Fibroblast of lung (primary cell): ENCODE measurements at regions not wholly inside any gene's neighbourhood (a gene's known extent, or its start where the extent isn't known, plus 50 kb on each side); places are given as distances from the start of the nearest gene placed in this dataset.

Experiments used
- DNase-seq, 2 donors: peaks; one replicate each; pipeline versions ENCODE4 v3.0.0 to v3.0.0-alpha.2; 2010; ENCODE audit warnings: low read depth in 2 of 2
- H2AFZ ChIP-seq: 2 replicates; pipeline ENCODE4 v1.5.1; 2012; ENCODE audit warnings: low read length, control low read depth, inconsistent platforms
- H3K27ac ChIP-seq: 2 replicates; pipeline ENCODE4 v1.5.1; 2011; ENCODE audit warnings: low read length, control low read depth; ENCODE audit not compliant: insufficient read depth
- H3K27me3 ChIP-seq: 2 replicates; pipeline ENCODE4 v1.5.1; 2011; ENCODE audit warnings: mild to moderate bottlenecking, low read length; ENCODE audit not compliant: control insufficient read depth, insufficient read depth
- H3K36me3 ChIP-seq: 2 replicates; pipeline ENCODE4 v1.5.1; 2011; ENCODE audit warnings: low read length; ENCODE audit not compliant: control insufficient read depth, insufficient read depth
- H3K4me1 ChIP-seq: 2 replicates; pipeline ENCODE4 v1.5.1; 2011; ENCODE audit warnings: low read length; ENCODE audit not compliant: control insufficient read depth, insufficient read depth; ENCODE audit errors: extremely low read depth
- H3K4me2 ChIP-seq: 2 replicates; pipeline ENCODE4 v1.5.1; 2011; ENCODE audit warnings: low read length, control low read depth; ENCODE audit not compliant: insufficient read depth; ENCODE audit errors: extremely low read depth
- H3K4me3 ChIP-seq, 4 experiments: fragments of 200-600 bp in 1 of 4; sonication (generic) in 1 of 4; replicated peaks in 1 of 4; 2 replicates each; pipeline ENCODE4 v1.5.1; 2011 to 2016; ENCODE audit warnings: low read length in 4 of 4, low read depth in 3 of 4, mild to moderate bottlenecking in 3 of 4, control low read depth in 2 of 4, inconsistent platforms in 1 of 4, mixed read lengths in 1 of 4; ENCODE audit not compliant: insufficient read depth in 1 of 4; ENCODE audit errors: control extremely low read depth in 1 of 4
- H3K79me2 ChIP-seq: 2 replicates; pipeline ENCODE4 v1.5.1; 2012; ENCODE audit warnings: mild to moderate bottlenecking, low read length, inconsistent platforms; ENCODE audit not compliant: control insufficient read depth, insufficient read depth
- H3K9ac ChIP-seq: 2 replicates; pipeline ENCODE4 v1.5.1; 2011; ENCODE audit warnings: mild to moderate bottlenecking, low read length, control low read depth; ENCODE audit not compliant: insufficient read depth
- H3K9me3 ChIP-seq: 2 replicates; pipeline ENCODE4 v1.5.1; 2012; ENCODE audit warnings: low read depth, low read length; ENCODE audit not compliant: control insufficient read depth, insufficient read depth
- H4K20me1 ChIP-seq: 2 replicates; pipeline ENCODE4 v1.5.1; 2011; ENCODE audit warnings: low read length; ENCODE audit not compliant: control insufficient read depth, insufficient read depth; ENCODE audit errors: extremely low read depth
- CTCF ChIP-seq, 2 donors: IDR thresholded peaks in 1 of 2; conservative IDR thresholded peaks in 1 of 2; 1 replicate in 1 of 2; 2 replicates in 1 of 2; pipeline ENCODE4 v1.5.1; 2011 to 2012; ENCODE audit warnings: low read length in 2 of 2, control low read depth in 1 of 2, inconsistent platforms in 1 of 2, low read depth in 1 of 2, mild to moderate bottlenecking in 1 of 2
- EZH2 ChIP-seq: IDR thresholded peaks from 2 replicates; pipeline ENCODE4 v1.5.1; 2012; ENCODE audit warnings: low read length, control low read depth, mild to moderate bottlenecking; ENCODE audit errors: missing control alignments

DNA sequence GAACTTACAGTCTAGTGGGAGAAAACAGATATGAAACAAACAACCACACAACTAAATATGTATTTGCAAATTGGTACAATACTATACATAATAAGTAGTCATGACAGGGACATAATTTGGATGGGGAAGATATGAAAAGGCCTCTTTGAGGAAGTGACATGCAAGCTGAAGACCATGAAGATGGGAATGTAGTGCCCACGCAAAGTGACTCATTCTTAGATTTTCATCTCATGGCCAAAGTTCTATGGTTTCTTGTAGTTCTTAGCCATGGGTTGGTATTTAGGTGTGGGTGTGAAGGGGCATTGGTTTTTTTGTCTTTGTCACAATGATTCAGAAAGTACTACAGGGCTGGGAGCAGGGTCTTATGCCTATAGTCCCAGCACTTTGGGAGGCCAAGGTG is 105.4 kb upstream of the FAM78B start:
- Histone ChIP-seq H3K27ac (no peak overlapping the region), H3K9me3 (no peaks in the 10 kb centered on the region), H3K79me2 (no peaks in the 10 kb centered on the region), H3K4me3 (no peak overlapping the region), H3K4me1 (no peaks in the 10 kb centered on the region), H3K36me3 (no peaks in the 10 kb centered on the region), H3K4me2 (no peak overlapping the region), H4K20me1 (no peaks in the 10 kb centered on the region), H2AFZ (no peak overlapping the region), H3K27me3 (no peaks in the 10 kb centered on the region), H3K9ac (no peak overlapping the region)
- DNase-seq, result no peak
- no peak for TF ChIP-seq EZH2
- no peak for TF ChIP-seq CTCF (conservative IDR thresholded peaks at IDR 0.05 in 1 of 2, IDR thresholded peaks at IDR 0.05 in 1 of 2; ENCODE audit: low read depth in 1 of 2, low read length in 2 of 2)

- Histone ChIP-seq H3K4me1 (no peaks in the 10 kb centered on the region), H3K9ac (no peak overlapping the region), H3K27me3 (no peaks in the 10 kb centered on the region), H3K9me3 (no peaks in the 10 kb centered on the region), H3K36me3 (no peaks in the 10 kb centered on the region), H3K4me3 (no peak overlapping the region), H4K20me1 (no peaks in the 10 kb centered on the region), H2AFZ (no peak overlapping the region), H3K79me2 (no peaks in the 10 kb centered on the region), H3K27ac (no peak overlapping the region), H3K4me2 (no peak overlapping the region)
- TF ChIP-seq EZH2 (no peak), CTCF (conservative IDR thresholded peaks at IDR 0.05 in 1 of 2, IDR thresholded peaks at IDR 0.05 in 1 of 2; ENCODE audit: low read depth in 1 of 2, low read length in 2 of 2) (no peak)
- DNase-seq, result peak in 1 of 2 donors; percentile 11
Measured at GRCh38 chr1:166272851-166273250, 106.0 kb upstream of the FAM78B start.

DNA sequence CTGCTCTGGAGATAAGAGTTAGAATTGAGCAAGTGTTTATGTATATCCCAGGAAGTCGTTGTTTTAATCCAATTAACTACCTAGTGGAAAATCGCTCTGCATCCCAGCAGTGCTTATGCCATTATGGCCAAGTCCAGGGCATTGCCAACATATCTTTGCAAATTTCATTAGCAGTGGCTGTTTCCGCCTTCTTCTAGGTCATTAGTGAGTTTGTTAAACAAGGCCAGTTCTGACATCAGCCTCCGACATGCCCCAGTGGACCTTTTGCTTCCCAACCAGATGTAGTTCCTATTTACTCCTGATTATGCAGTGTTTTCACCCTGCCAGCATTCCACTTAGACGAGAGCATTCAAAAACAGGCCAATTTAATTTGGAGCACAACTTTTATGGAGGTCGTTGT is 106.8 kb upstream of the FAM78B start:
- no peaks in the 10 kb centered on the region for H3K79me2 ChIP-seq
- H3K9me3 ChIP-seq, result no peaks in the 10 kb centered on the region
- no peak overlapping the region for H3K9ac ChIP-seq
- H3K27ac ChIP-seq, result no peak overlapping the region
- H3K4me3 ChIP-seq, result no peak overlapping the region
- H4K20me1 ChIP-seq, result no peaks in the 10 kb centered on the region
- H3K4me2 ChIP-seq, result no peak overlapping the region
- H3K36me3 ChIP-seq, result no peaks in the 10 kb centered on the region
- no peaks in the 10 kb centered on the region for H3K27me3 ChIP-seq
- no peaks in the 10 kb centered on the region for H3K4me1 ChIP-seq
- no peak overlapping the region for H2AFZ ChIP-seq
- no peak for DNase-seq
- TF ChIP-seq EZH2 (no peak), CTCF (conservative IDR thresholded peaks at IDR 0.05 in 1 of 2, IDR thresholded peaks at IDR 0.05 in 1 of 2; ENCODE audit: low read depth in 1 of 2, low read length in 2 of 2) (no peak)
